Neural progenitor cell (in vitro differentiated cells): ENCODE measurements at regions not wholly inside any gene's neighbourhood (a gene's known extent, or its start where the extent isn't known, plus 50 kb on each side); places are given as distances from the start of the nearest gene placed in this dataset.

Experiments used
- CTCF ChIP-seq: fragments of 200-600 bp; sonication (generic); IDR thresholded peaks from 2 replicates; pipeline ENCODE4 v1.5.1; 2017; ENCODE audit warnings: antibody characterized with exemption, mild to moderate bottlenecking
- EZH2 ChIP-seq: fragments of 200-600 bp; sonication (generic); IDR thresholded peaks from 2 replicates; pipeline ENCODE4 v1.6.1; 2017; ENCODE audit warnings: antibody characterized with exemption, mild to moderate bottlenecking, moderate library complexity
- EZH2phosphoT487 ChIP-seq: fragments of 200-600 bp; sonication (generic); IDR thresholded peaks from 2 replicates; pipeline ENCODE4 v1.6.1; 2017; ENCODE audit warnings: antibody characterized with exemption

GRCh38 chr4:180058691-180059215 lies 2184.4 kb upstream of the TENM3 start:
- TF ChIP-seq CTCF, result no peak
- TF ChIP-seq EZH2, result no peak
- TF ChIP-seq EZH2phosphoT487, result no peak
